Hematopoietic multipotent progenitor cell treated with erythropoietin and hydrocortisone succinate and interleukin-3 and kit ligand, for 8 days (in vitro differentiated cells): ENCODE measurements at regions not wholly inside any gene's neighbourhood (a gene's known extent, or its start where the extent isn't known, plus 50 kb on each side); places are given as distances from the start of the nearest gene placed in this dataset.

Experiments
- DNase-seq: peaks from one replicate; pipeline ENCODE4 v3.0.0-alpha.2; 2015

- no peak for DNase-seq
Observed at GRCh38 chr20:60485012-60485760, 527.0 kb downstream of the CDH26 start.

- no peak for DNase-seq
Observed at GRCh38 chr20:60486315-60486714, 528.1 kb downstream of the CDH26 start.

- DNase-seq, result no peak
Observed at GRCh38 chr20:60486937-60487336, 528.7 kb downstream of the CDH26 start.

DNA sequence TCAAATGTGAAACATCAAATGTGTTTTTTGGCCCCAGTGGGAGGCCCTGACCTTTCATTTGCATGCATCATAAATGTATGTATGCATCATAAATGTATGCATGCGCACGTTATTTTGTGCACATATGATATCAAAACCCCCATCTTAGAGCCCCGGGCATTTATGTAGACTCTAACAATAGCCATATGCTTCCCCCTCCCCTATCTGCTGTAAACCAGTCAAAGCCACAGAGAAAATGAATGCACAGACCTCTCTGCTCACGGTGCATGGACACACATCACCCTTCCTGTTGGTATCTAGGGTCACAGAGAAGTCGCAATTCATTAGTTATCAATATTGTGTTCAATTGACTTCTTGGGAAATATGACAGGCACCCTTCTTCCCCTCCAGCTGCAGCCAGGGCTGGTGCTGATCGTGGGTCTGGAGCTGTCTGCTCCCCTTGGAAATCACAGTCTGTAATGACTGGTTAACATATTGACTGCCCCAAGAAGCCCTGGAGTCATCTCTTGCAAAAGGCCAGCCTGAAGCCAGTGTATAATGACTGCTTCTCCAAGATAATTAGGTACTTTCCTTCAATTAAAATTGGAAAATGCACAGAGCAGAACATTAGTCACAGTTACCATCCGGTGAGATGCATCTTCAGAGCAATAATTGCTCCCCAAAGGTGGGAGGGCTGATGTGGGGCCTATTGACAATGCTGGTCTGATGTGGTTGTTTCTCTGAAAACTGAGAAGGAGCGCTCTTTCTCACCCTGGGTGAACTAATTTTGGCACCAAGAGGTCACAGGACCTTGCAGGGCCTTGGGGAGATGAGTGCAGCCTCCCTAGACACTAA is 532.2 kb downstream of the CDH26 start:
- DNase-seq, result no peak

GRCh38 chr20:60491051-60491581 is 532.9 kb downstream of the CDH26 start:
- DNase-seq, result no peak

DNA sequence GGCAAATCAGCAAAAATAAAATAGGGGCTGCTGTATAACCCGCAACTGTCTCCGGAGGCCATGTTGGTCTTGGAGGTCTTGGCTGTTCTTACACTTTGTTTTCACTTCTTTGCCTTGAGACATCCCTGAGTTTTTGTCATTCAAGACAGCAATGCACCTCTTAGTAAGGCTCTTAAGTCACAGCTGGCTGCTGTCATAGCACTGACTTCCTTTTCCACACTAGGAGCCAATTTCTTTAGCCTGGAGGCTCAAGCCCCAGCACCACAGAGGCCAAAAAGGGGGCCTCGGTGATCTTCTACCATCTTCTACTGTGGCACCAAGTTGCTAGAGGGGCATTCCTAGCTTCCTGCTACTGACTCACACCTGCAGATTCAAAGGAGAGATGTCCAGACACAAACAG is 536.3 kb downstream of the CDH26 start:
- no peak for DNase-seq

DNA sequence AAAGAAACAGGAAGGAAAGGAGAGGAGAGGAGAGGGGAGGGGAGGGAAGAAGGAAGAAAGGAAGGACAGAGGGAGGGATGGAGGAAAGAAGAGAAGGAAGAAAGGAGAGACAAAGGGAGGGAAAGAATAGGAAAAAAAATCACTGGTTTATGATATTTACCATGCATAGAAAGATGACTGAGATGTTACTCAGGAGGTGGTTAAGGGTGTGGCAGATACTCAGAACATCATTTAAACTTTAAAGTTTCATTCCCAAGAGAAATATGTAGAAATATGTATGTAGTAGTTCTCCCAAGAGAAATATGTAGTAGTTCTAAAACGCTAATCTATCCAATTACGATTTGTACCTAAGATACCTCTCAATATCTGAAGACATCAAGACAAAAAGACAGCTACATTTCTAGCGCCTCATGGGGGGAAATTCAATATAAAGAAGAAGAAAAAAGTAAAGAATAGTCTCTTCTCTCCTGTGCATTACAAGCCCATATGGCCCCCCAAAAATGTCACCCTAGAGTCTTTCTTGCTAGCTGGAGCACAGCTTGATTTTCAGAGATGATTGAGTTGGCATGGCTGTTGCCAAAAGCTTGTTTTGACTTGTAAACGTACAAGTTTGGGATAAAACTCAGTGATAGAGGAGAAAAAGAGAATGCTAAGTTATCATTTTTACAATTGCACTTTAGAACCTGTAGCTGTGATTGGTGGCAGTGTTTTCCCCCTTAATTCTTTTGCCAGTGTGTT is 539.2 kb downstream of the CDH26 start:
- DNase-seq, result no peak

GRCh38 chr20:60500038-60500701 is 541.9 kb downstream of the CDH26 start:
- no peak for DNase-seq

- DNase-seq, result no peak
Observed at GRCh38 chr20:60501048-60501447, 542.8 kb downstream of the CDH26 start.

- DNase-seq, result no peak
Observed at GRCh38 chr20:60502881-60503280, 544.7 kb downstream of the CDH26 start.

DNA sequence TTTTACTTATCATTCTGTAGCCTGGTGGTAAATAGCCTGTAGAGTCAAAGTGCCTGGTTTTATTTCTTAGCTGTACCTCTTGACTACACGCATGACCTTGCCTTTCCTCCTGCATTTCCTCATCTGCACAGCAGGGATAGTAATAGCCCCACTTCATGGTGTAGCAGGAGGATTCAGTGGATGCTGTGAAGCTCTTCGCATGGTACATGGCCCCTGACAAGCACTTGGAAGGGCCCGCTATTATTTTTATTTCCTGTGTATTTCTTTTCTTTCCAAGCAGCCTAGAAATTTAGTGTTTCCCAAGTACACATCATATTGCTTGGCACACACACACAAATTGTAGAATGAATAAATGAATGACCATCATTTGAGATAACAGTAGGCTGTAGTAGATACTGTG is 547.2 kb downstream of the CDH26 start:
- DNase-seq, result no peak

GRCh38 chr20:60506061-60506460 is 547.8 kb downstream of the CDH26 start:
- DNase-seq, result no peak

DNA sequence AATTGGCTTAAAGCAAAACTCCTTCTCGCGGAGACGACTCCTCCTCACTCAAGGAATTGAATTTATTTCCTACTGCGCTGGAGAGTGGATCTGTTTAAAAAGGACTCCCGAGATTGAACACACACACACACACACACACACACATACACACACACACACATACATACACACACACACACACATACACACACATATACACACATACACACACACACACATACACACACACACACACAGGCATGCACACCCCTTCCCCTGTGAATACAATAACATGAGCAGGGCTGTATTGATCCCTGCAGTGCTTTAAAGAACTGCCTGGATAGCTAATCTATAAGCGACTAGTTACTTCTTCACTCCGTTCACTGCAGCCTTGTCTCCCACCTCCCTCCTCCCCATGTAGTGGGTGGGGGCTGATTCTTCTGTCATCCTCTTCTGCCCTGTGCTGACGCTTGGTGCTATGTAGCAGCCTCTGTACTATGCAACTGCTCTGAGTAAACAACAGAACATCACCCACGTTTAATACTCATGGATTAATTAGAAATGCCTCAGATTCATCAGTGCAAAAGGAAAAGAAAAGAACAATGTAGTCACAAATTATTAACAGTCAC is 549.0 kb downstream of the CDH26 start:
- no peak for DNase-seq

- DNase-seq, result no peak
Observed at GRCh38 chr20:60509407-60509806, 551.2 kb downstream of the CDH26 start.

DNA sequence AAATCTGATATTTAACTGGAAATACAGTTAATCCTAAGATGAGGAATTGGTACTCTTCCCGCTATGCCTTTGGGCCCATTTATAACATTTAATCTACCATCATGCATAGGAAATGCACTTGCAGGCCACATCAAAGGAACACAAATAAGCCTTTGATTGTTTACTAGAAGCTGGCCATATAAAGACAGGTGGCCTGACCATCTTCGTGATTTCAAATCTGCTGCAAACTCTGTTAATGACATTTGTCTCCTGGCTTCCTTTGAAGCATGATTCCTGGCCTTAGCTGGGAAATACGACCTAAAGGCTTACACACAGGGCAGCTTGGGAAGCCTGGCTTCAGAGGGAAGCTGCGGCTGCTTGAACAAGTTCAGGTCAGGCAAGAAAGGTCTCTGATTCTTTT is 552.1 kb downstream of the CDH26 start:
- no peak for DNase-seq

DNA sequence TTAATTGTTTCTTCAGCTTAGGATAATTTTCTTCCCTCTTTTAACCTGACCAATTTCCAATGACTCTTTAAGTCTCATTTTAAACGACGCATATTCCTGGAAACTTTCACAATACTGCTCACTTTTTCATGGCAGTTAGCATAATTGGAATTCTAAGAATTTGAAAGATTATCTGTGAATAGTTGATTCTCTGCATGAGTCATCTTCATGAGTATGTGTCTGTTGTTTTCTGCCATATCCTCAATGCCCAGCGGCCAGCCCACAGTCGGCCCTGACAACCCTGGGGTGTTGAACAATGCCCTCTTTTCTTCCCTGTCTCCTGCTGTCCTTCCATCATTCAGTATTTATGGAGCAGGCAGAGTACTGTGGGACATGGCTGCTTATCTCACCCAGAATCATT is 554.2 kb downstream of the CDH26 start:
- no peak for DNase-seq

DNA sequence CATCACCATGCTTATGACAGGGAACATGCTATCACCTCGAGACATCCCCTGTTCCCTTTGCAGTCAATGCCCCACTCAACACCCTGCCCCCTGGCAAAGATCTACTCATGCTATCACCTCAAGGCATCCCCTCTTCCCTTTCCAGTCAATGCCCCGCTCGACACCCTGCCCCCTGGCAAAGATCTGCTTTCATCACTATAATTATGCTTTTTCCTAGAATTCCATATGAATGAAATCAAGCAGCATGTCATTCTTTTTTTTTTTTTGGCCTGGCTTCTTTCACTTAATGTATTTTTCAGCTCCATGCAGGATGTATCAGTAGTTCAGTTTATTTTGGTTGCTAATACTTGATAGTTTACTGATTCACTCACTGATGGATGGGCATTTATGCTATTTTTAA is 554.9 kb downstream of the CDH26 start:
- DNase-seq, result no peak

GRCh38 chr20:60516442-60516841 is 558.2 kb downstream of the CDH26 start:
- no peak for DNase-seq

DNA sequence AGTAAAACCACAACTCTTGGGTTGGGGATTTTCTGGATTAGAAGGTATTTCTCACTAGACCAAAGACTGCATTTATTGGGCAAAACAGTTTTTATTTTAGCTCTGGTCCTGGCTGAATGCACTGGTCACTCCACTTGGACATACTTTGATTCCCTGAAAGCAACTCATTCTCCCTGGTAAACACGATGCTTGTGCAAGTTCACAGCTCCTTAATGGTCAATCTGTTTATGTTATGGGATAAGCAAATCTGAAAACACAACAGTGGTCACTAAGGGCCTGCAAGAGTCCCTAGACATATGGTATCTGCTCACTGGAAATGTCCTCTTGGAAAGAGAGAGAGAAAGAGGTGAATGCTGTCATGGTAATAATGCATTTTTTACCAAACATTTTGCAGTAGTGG is 559.8 kb downstream of the CDH26 start:
- DNase-seq, result no peak

GRCh38 chr20:60525397-60525796 is 567.2 kb downstream of the CDH26 start:
- DNase-seq, result no peak

GRCh38 chr20:60527656-60528055 is 569.4 kb downstream of the CDH26 start:
- DNase-seq, result no peak

- DNase-seq, result no peak
Observed at GRCh38 chr20:60528141-60528540, 569.9 kb downstream of the CDH26 start.
